Osteoblast (primary cell): ENCODE measurements at regions not wholly inside any gene's neighbourhood (a gene's known extent, or its start where the extent isn't known, plus 50 kb on each side); places are given as distances from the start of the nearest gene placed in this dataset.

ENCODE experiments used
- DNase-seq: peaks from one replicate; pipeline ENCODE4 v3.0.0; 2011; ENCODE audit warnings: low spot score, mixed read lengths; ENCODE audit not compliant: insufficient read length; ENCODE audit errors: missing footprints
- H2AFZ ChIP-seq: 2 replicates; pipeline ENCODE4 v1.6.0; 2011; ENCODE audit warnings: mild to moderate bottlenecking, low read length
- H3K27ac ChIP-seq: 2 replicates; pipeline ENCODE4 v1.5.1; 2011; ENCODE audit warnings: mild to moderate bottlenecking, low read depth, low read length, moderate library complexity
- H3K27me3 ChIP-seq: 2 replicates; pipeline ENCODE4 v1.6.0; 2012; ENCODE audit warnings: mild to moderate bottlenecking, control low read depth, inconsistent platforms, low read length, moderate library complexity; ENCODE audit not compliant: insufficient read depth
- H3K36me3 ChIP-seq: 2 replicates; pipeline ENCODE4 v1.5.1; 2011; ENCODE audit warnings: mild to moderate bottlenecking, low read length, control low read depth, moderate library complexity; ENCODE audit not compliant: insufficient read depth
- H3K4me1 ChIP-seq: 2 replicates; pipeline ENCODE4 v1.5.1; 2011; ENCODE audit warnings: mild to moderate bottlenecking, low read length, control low read depth, moderate library complexity; ENCODE audit not compliant: insufficient read depth
- H3K4me2 ChIP-seq: 2 replicates; pipeline ENCODE4 v1.6.0; 2011; ENCODE audit warnings: mild to moderate bottlenecking, low read length; ENCODE audit not compliant: insufficient read depth
- H3K4me3 ChIP-seq: fragments of 200-600 bp; sonication (generic); 3 replicates; pipeline ENCODE4 v1.5.1; 2012; ENCODE audit warnings: mild to moderate bottlenecking, low read length, inconsistent platforms; ENCODE audit not compliant: insufficient read depth
- H3K79me2 ChIP-seq: 2 replicates; pipeline ENCODE4 v1.6.0; 2012; ENCODE audit warnings: mild to moderate bottlenecking, low read length, control low read depth, inconsistent platforms; ENCODE audit not compliant: insufficient read depth
- H3K9me3 ChIP-seq: 2 replicates; pipeline ENCODE4 v1.5.1; 2011; ENCODE audit warnings: low read depth, low read length, control low read depth
- H4K20me1 ChIP-seq: 2 replicates; pipeline ENCODE4 v1.6.0; 2012; ENCODE audit warnings: mild to moderate bottlenecking, low read length, control low read depth; ENCODE audit not compliant: insufficient read depth
- TF ChIP-seq, protein P1 (sequence below): IDR thresholded peaks from 2 replicates; pipeline ENCODE4 v1.5.1; 2011; ENCODE audit warnings: mild to moderate bottlenecking, low read depth, low read length, moderate library complexity; ENCODE audit errors: extremely low read depth

DNA sequence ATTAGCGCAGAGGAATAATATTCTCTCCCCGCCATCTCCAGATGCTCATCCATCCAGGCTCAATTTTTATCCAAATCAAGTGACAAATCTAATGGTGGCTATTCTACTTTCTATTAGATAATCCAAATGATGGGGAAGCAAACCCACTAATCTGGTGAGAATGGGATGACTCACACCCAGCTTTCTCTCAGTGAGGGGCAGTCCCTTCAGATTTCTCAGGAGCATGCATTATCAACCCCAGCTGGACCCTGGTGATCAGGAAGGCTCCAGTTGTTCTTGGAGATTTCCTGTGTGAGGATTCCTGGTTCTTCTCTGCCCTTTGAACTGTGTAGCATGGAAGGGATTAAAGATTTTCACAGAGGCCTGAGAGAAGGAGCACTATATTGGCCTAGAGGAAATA, 358.0 kb downstream of the WDR72 start:
- no peak overlapping the region for H3K4me2 ChIP-seq
- peaks cover 3% of the 10 kb centered on the region for H3K9me3 ChIP-seq
- H3K4me3 ChIP-seq = no peak overlapping the region
- DNase-seq = no peak
- H3K4me1 ChIP-seq = no peaks in the 10 kb centered on the region
- H3K27ac ChIP-seq = no peak overlapping the region
- H3K79me2 ChIP-seq = no peaks in the 10 kb centered on the region
- H3K27me3 ChIP-seq = no peaks in the 10 kb centered on the region
- no peaks in the 10 kb centered on the region for H4K20me1 ChIP-seq
- no peak overlapping the region for H2AFZ ChIP-seq
- TF ChIP-seq, protein P1, sequence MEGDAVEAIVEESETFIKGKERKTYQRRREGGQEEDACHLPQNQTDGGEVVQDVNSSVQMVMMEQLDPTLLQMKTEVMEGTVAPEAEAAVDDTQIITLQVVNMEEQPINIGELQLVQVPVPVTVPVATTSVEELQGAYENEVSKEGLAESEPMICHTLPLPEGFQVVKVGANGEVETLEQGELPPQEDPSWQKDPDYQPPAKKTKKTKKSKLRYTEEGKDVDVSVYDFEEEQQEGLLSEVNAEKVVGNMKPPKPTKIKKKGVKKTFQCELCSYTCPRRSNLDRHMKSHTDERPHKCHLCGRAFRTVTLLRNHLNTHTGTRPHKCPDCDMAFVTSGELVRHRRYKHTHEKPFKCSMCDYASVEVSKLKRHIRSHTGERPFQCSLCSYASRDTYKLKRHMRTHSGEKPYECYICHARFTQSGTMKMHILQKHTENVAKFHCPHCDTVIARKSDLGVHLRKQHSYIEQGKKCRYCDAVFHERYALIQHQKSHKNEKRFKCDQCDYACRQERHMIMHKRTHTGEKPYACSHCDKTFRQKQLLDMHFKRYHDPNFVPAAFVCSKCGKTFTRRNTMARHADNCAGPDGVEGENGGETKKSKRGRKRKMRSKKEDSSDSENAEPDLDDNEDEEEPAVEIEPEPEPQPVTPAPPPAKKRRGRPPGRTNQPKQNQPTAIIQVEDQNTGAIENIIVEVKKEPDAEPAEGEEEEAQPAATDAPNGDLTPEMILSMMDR = no peak
- no peaks in the 10 kb centered on the region for H3K36me3 ChIP-seq

DNA sequence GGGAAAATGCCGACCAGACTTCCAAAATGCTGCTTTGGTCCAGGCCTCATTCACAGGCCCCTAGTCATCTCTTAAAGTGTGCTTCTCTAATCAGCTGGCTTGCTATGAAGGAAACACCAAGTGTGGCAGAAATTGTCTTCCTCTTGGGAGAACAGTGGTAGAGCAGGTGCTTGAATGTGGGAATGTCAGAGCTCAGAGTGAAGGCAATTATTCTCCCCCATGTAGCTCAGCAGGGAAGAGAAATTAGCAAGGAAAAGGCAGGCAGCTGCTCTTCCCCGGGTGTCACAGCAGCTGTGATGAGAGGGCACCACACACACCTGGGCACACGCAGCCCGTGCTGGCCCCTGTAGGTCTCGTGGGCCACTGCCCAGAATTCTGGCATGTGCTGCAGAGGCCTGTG, 358.5 kb downstream of the WDR72 start:
- no peak overlapping the region for H3K4me3 ChIP-seq
- TF ChIP-seq, protein P1 = no peak
- H3K79me2 ChIP-seq = no peaks in the 10 kb centered on the region
- no peak overlapping the region for H3K4me2 ChIP-seq
- no peak overlapping the region for H3K27ac ChIP-seq
- no peak for DNase-seq
- H3K9me3 ChIP-seq = peaks cover 3% of the 10 kb centered on the region
- no peaks in the 10 kb centered on the region for H3K4me1 ChIP-seq
- H3K27me3 ChIP-seq = no peaks in the 10 kb centered on the region
- no peaks in the 10 kb centered on the region for H4K20me1 ChIP-seq
- no peaks in the 10 kb centered on the region for H3K36me3 ChIP-seq
- no peak overlapping the region for H2AFZ ChIP-seq

GRCh38 chr15:53397041-53397616, 362.3 kb downstream of the WDR72 start:
- no peak for DNase-seq
- Histone ChIP-seq H3K36me3 (no peaks in the 10 kb centered on the region), H3K4me2 (no peak overlapping the region), H3K27ac (no peak overlapping the region), H4K20me1 (no peaks in the 10 kb centered on the region), H3K9me3 (peaks cover 3% of the 10 kb centered on the region), H3K4me1 (no peaks in the 10 kb centered on the region), H2AFZ (no peak overlapping the region), H3K4me3 (no peak overlapping the region), H3K79me2 (no peaks in the 10 kb centered on the region), H3K27me3 (no peaks in the 10 kb centered on the region)
- TF ChIP-seq, protein P1 = no peak

- no peak overlapping the region for H3K27ac ChIP-seq
Observed at GRCh38 chr15:53395871-53396270, 363.6 kb downstream of the WDR72 start.

More at GRCh38 chr15:53395871-53396270, 363.6 kb downstream of the WDR72 start:
- Histone ChIP-seq H4K20me1 (no peaks in the 10 kb centered on the region), H3K9me3 (peaks cover 3% of the 10 kb centered on the region), H3K4me3 (no peak overlapping the region), H2AFZ (no peak overlapping the region), H3K4me2 (no peak overlapping the region), H3K36me3 (no peaks in the 10 kb centered on the region), H3K27me3 (no peaks in the 10 kb centered on the region), H3K4me1 (no peaks in the 10 kb centered on the region), H3K79me2 (no peaks in the 10 kb centered on the region)
- TF ChIP-seq, protein P1 = no peak
- DNase-seq = no peak
